H1 (cell line): ENCODE measurements at regions not wholly inside any gene's neighbourhood (a gene's known extent, or its start where the extent isn't known, plus 50 kb on each side); places are given as distances from the start of the nearest gene placed in this dataset.

ENCODE experiments used
- CTCF ChIA-PET: fragments of 300-600 bp; sonication (Branson Sonifier 250); formaldehyde crosslinking; loops from one replicate; lab custom pipeline; 2021; ENCODE audit not compliant: partially characterized antibody; lab: Charles Lee
- POLR2A ChIA-PET: fragments of 300-600 bp; sonication (Branson Sonifier 250); formaldehyde crosslinking; loops from one replicate; lab custom pipeline; 2021; ENCODE audit warnings: inconsistent platforms; ENCODE audit not compliant: partially characterized antibody; lab: Charles Lee
- DNase-seq, 2 experiments: peaks; one replicate each; pipeline versions ENCODE4 v3.0.0 to v3.0.0-alpha.2; 2010 to 2022; ENCODE audit warnings: low spot score in 2 of 2, low read depth in 1 of 2, mixed read lengths in 1 of 2
- FAIRE-seq: peaks from 2 replicates; lab custom pipeline; 2011; peaks lifted over from hg19 to GRCh38; lab: Jason Lieb, UNC
- H2AFZ ChIP-seq: 2 replicates; pipeline ENCODE4 v1.8.1; 2012; ENCODE audit warnings: low read length, inconsistent platforms
- H2AK5ac ChIP-seq: 2 replicates; pipeline ENCODE4 v1.6.1; 2013; ENCODE audit warnings: low read depth, low read length
- H2BK120ac ChIP-seq: replicated peaks from 2 replicates; pipeline ENCODE3; 2013; ENCODE audit warnings: low read depth, low read length, inconsistent platforms
- H2BK12ac ChIP-seq: 2 replicates; pipeline ENCODE4 v1.6.1; 2013; ENCODE audit warnings: low read depth, low read length
- H2BK15ac ChIP-seq: 2 replicates; pipeline ENCODE4 v1.6.1; 2013; ENCODE audit warnings: low read length
- H2BK20ac ChIP-seq: 2 replicates; pipeline ENCODE4 v1.6.1; 2013; ENCODE audit warnings: low read length
- H2BK5ac ChIP-seq: 2 replicates; pipeline ENCODE4 v1.6.1; 2013; ENCODE audit warnings: low read depth, low read length
- H3K14ac ChIP-seq: 2 replicates; pipeline ENCODE4 v1.6.1; 2013; ENCODE audit warnings: inconsistent platforms; ENCODE audit not compliant: insufficient read length
- H3K18ac ChIP-seq: 2 replicates; pipeline ENCODE4 v1.6.1; 2013; ENCODE audit warnings: low read length; ENCODE audit errors: extremely low read depth
- H3K23ac ChIP-seq: 2 replicates; pipeline ENCODE4 v1.6.1; 2013; ENCODE audit warnings: inconsistent platforms; ENCODE audit not compliant: insufficient read length
- H3K23me2 ChIP-seq: 2 replicates; pipeline ENCODE4 v1.6.1; 2013; ENCODE audit warnings: low read depth, low read length
- H3K27ac ChIP-seq: 2 replicates; pipeline ENCODE4 v1.6.1; 2011; ENCODE audit warnings: low read depth, low read length, inconsistent platforms
- H3K27me3 ChIP-seq, 4 experiments: replicated peaks in 1 of 4; 1 replicate in 1 of 4; 2 replicates in 3 of 4; pipeline versions ENCODE4 v1.6.1 to v1.8.1; 2011 to 2013; ENCODE audit warnings: low read length in 3 of 4, mild to moderate bottlenecking in 3 of 4, inconsistent platforms in 2 of 4, mixed read lengths in 2 of 4, moderate library complexity in 1 of 4; ENCODE audit not compliant: control insufficient read depth in 3 of 4, insufficient read depth in 3 of 4; ENCODE audit errors: extremely low read depth in 1 of 4
- H3K36me3 ChIP-seq, 4 experiments: 2 replicates each; pipeline versions ENCODE4 v1.6.1 to v1.8.1; 2011 to 2013; ENCODE audit warnings: mild to moderate bottlenecking in 4 of 4, low read length in 3 of 4, moderate library complexity in 2 of 4, control low read depth in 1 of 4, inconsistent platforms in 1 of 4; ENCODE audit not compliant: insufficient read depth in 4 of 4, control insufficient read depth in 2 of 4
- H3K4ac ChIP-seq: replicated peaks from 2 replicates; pipeline ENCODE3; 2013; ENCODE audit warnings: low read length, low read depth, mixed read lengths, inconsistent platforms; ENCODE audit not compliant: insufficient read length
- H3K4me1 ChIP-seq, 4 experiments: replicated peaks in 1 of 4; 1 replicate in 1 of 4; 2 replicates in 3 of 4; pipeline versions ENCODE4 v1.6.1 to v1.8.1; 2011 to 2013; ENCODE audit warnings: low read length in 3 of 4, inconsistent platforms in 2 of 4, mixed read lengths in 1 of 4; ENCODE audit not compliant: insufficient read depth in 4 of 4, control insufficient read depth in 3 of 4
- H3K4me2 ChIP-seq, 2 experiments: 2 replicates each; pipeline versions ENCODE4 v1.6.1 to v1.8.1; 2011 to 2013; ENCODE audit warnings: low read depth in 2 of 2, low read length in 2 of 2, control low read depth in 1 of 2, inconsistent platforms in 1 of 2, mild to moderate bottlenecking in 1 of 2; ENCODE audit not compliant: insufficient read depth in 1 of 2
- H3K4me3 ChIP-seq, 4 experiments: fragments of 200-600, 300-600 bp in 1 of 4; sonication (generic), shearing (Covaris generic), sonication (Bioruptor Twin) in 1 of 4; 2 replicates each; pipeline versions ENCODE4 v1.5.1 to v1.8.1; 2011 to 2016; ENCODE audit warnings: low read length in 4 of 4, low read depth in 3 of 4, control low read depth in 2 of 4, inconsistent platforms in 2 of 4, mild to moderate bottlenecking in 2 of 4, mixed read lengths in 1 of 4, moderate library complexity in 1 of 4; ENCODE audit not compliant: insufficient read depth in 2 of 4; ENCODE audit errors: extremely low read depth in 1 of 4
- H3K56ac ChIP-seq: replicated peaks from 2 replicates; pipeline ENCODE3; 2013; ENCODE audit warnings: low read depth, mild to moderate bottlenecking, mixed read lengths, low read length, inconsistent platforms; ENCODE audit not compliant: insufficient read length
- H3K79me1 ChIP-seq: 2 replicates; pipeline ENCODE4 v1.6.1; 2013; ENCODE audit warnings: low read depth, low read length, control low read depth
- H3K79me2 ChIP-seq, 2 experiments: 2 replicates each; pipeline versions ENCODE4 v1.6.1 to v1.8.1; 2012 to 2013; ENCODE audit warnings: low read length in 2 of 2, mild to moderate bottlenecking in 2 of 2, inconsistent platforms in 1 of 2; ENCODE audit not compliant: insufficient read depth in 2 of 2, control insufficient read depth in 1 of 2
- H3K9ac ChIP-seq, 4 experiments: replicated peaks in 1 of 4; 1 replicate in 1 of 4; 2 replicates in 3 of 4; pipeline versions ENCODE4 v1.6.1 to v1.8.1; 2011 to 2013; ENCODE audit warnings: low read depth in 3 of 4, low read length in 3 of 4, control low read depth in 2 of 4, mild to moderate bottlenecking in 2 of 4, moderate library complexity in 2 of 4, inconsistent platforms in 1 of 4; ENCODE audit errors: extremely low read depth in 1 of 4
- H3K9me3 ChIP-seq, 2 experiments: 2 replicates each; pipeline versions ENCODE4 v1.6.1 to v1.8.1; 2012 to 2013; ENCODE audit warnings: mild to moderate bottlenecking in 2 of 2, moderate library complexity in 2 of 2, control low read depth in 1 of 2, inconsistent platforms in 1 of 2, low read depth in 1 of 2, low read length in 1 of 2, mixed read lengths in 1 of 2; ENCODE audit not compliant: insufficient read depth in 2 of 2
- H4K20me1 ChIP-seq, 2 experiments: replicated peaks in 1 of 2; 2 replicates each; pipeline versions ENCODE3 to v1.8.1; 2011 to 2013; ENCODE audit warnings: inconsistent platforms in 2 of 2, low read length in 2 of 2, mild to moderate bottlenecking in 1 of 2; ENCODE audit not compliant: insufficient read depth in 2 of 2, control insufficient read depth in 1 of 2
- H4K5ac ChIP-seq: 2 replicates; pipeline ENCODE4 v1.6.1; 2013; ENCODE audit warnings: low read length, low read depth, mixed read lengths, inconsistent platforms; ENCODE audit not compliant: insufficient read length
- H4K8ac ChIP-seq: 2 replicates; pipeline ENCODE4 v1.8.0; 2013; ENCODE audit warnings: mild to moderate bottlenecking, moderate library complexity, low read length, inconsistent platforms; ENCODE audit not compliant: insufficient read depth; ENCODE audit errors: extremely low read depth
- H4K91ac ChIP-seq: replicated peaks from 2 replicates; pipeline ENCODE3; 2013; ENCODE audit warnings: low read length, mixed read lengths, inconsistent platforms; ENCODE audit not compliant: insufficient read length
- CHD2 ChIP-seq: IDR thresholded peaks from 2 replicates; pipeline ENCODE4 v1.6.1; 2012; ENCODE audit warnings: low read length, improper control_type of control experiment
- GTF2F1 ChIP-seq: IDR thresholded peaks from 2 replicates; pipeline ENCODE4 v1.6.1; 2012; ENCODE audit warnings: low read depth, low read length, improper control_type of control experiment, borderline replicate concordance
- MAFK ChIP-seq: IDR thresholded peaks from 2 replicates; pipeline ENCODE4 v1.6.1; 2012; ENCODE audit warnings: low read depth, mild to moderate bottlenecking, improper control_type of control experiment, low read length
- MAX ChIP-seq: IDR thresholded peaks from 2 replicates; pipeline ENCODE4 v1.6.1; 2012; ENCODE audit warnings: inconsistent platforms
- NRF1 ChIP-seq: IDR thresholded peaks from 2 replicates; pipeline ENCODE4 v1.6.1; 2011; ENCODE audit warnings: mild to moderate bottlenecking, low read depth, low read length, improper control_type of control experiment
- RAD21 ChIP-seq, 2 experiments: IDR thresholded peaks in 1 of 2; conservative IDR thresholded peaks in 1 of 2; 2 replicates each; pipeline ENCODE4 v1.6.1; 2011; ENCODE audit warnings: low read depth in 2 of 2, low read length in 2 of 2, improper control_type of control experiment in 1 of 2, inconsistent platforms in 1 of 2, mild to moderate bottlenecking in 1 of 2, moderate library complexity in 1 of 2
- RBBP5 ChIP-seq: IDR thresholded peaks from 2 replicates; pipeline ENCODE4 v1.7.1; 2012; ENCODE audit warnings: low read depth, mild to moderate bottlenecking, inconsistent platforms, low read length, moderate library complexity, borderline replicate concordance
- SAP30 ChIP-seq: fragments of 300-600 bp; sonication (generic); IDR thresholded peaks from 2 replicates; pipeline ENCODE4 v1.7.1; 2012; ENCODE audit warnings: low read length, moderate library complexity, mild to moderate bottlenecking, inconsistent platforms; ENCODE audit not compliant: insufficient read depth, insufficient replicate concordance
- SP1 ChIP-seq: IDR thresholded peaks from 2 replicates; pipeline ENCODE4 v1.6.1; 2011; ENCODE audit warnings: low read depth, low read length
- SUZ12 ChIP-seq: fragments of 200-600 bp; sonication (generic); IDR thresholded peaks from 2 replicates; pipeline ENCODE4 v1.6.1; 2012; ENCODE audit warnings: mild to moderate bottlenecking, inconsistent platforms, low read length, moderate library complexity, mixed read lengths
- TAF1 ChIP-seq: IDR thresholded peaks from 2 replicates; pipeline ENCODE4 v1.6.1; 2011; ENCODE audit warnings: mild to moderate bottlenecking, low read depth, low read length
- TAF7 ChIP-seq: optimal IDR thresholded peaks from 2 replicates; pipeline ENCODE3; 2011; ENCODE audit warnings: low read depth, mild to moderate bottlenecking, inconsistent platforms, low read length, moderate library complexity, borderline replicate concordance
- ZNF274 ChIP-seq: IDR thresholded peaks from 2 replicates; pipeline ENCODE4 v1.7.0; 2012; ENCODE audit warnings: low read length, borderline replicate concordance; ENCODE audit errors: extremely low read depth
- WGBS, 2 experiments: shearing (Covaris generic) in 1 of 2; methylation state at CpG; one replicate each; pipeline versions ENCODE4 v1.1.6 to v1.1.7; 2013 to 2015; ENCODE audit warnings: low lambda C conversion rate in 2 of 2, mixed read lengths in 2 of 2, inconsistent platforms in 1 of 2, low coverage in 1 of 2, missing lambda C conversion rate in 1 of 2; ENCODE audit not compliant: insufficient replicate concordance in 2 of 2, insufficient coverage in 1 of 2, insufficient read length in 1 of 2; ENCODE audit errors: extremely low coverage in 1 of 2, missing lambda C conversion rate in 1 of 2; 5-methylcytosine and 5-hydroxymethylcytosine counted together

- CTCF ChIA-PET = interaction anchor here (0.6 to 1.9 kb wide), 3 partner anchors 104 to 398 kb away, joined by 3 to 6 read pairs (median 4); no protein-coding TSS in a partner anchor
Observed at GRCh38 chr1:229122606-229123005, 148.3 kb upstream of the RAB4A start.

More at GRCh38 chr1:229122606-229123005, 148.3 kb upstream of the RAB4A start:
- DNase-seq = no peak
- no peak overlapping the region for H3K56ac ChIP-seq
- no peaks in the 10 kb centered on the region for H4K20me1 ChIP-seq
- POLR2A ChIA-PET = no interaction called here
- no peak overlapping the region for H2BK120ac ChIP-seq
- H3K9ac ChIP-seq = no peak overlapping the region
- no peak overlapping the region for H3K18ac ChIP-seq
- no peak overlapping the region for H4K8ac ChIP-seq
- no peak overlapping the region for H3K4me3 ChIP-seq
- no peaks in the 10 kb centered on the region for H3K9me3 ChIP-seq
- no peak overlapping the region for H3K23ac ChIP-seq
- 0 out of 2 replicates have a peak overlapping the region, but pooled peaks have one; percentile 11 for H2BK12ac ChIP-seq
- no peaks in the 10 kb centered on the region for H3K79me2 ChIP-seq
- no peaks in the 10 kb centered on the region; a peak in 1 of 7 replicates for H3K27me3 ChIP-seq
- WGBS, 2 experiments = 82% methylated on average over 6 of the region's 6 CpGs; no CpG with 5 or more reads in 1 of the 2 experiments
- H3K36me3 ChIP-seq = no peaks in the 10 kb centered on the region
- H3K14ac ChIP-seq = no peak overlapping the region
- H4K5ac ChIP-seq = no peak overlapping the region
- H4K91ac ChIP-seq = no peak overlapping the region
- no peaks in the 10 kb centered on the region for H3K4me1 ChIP-seq
- no peak for FAIRE-seq
- TF ChIP-seq SUZ12 = no peak
- TF ChIP-seq GTF2F1 = no peak
- no peak for TF ChIP-seq RAD21 (IDR thresholded peaks at IDR 0.05 in 1 of 2, conservative IDR thresholded peaks at IDR 0.05 in 1 of 2; ENCODE audit: low read depth in 2 of 2, low read length in 2 of 2)
- TF ChIP-seq MAX = no peak
- TF ChIP-seq CHD2 = no peak
- TF ChIP-seq NRF1 = no peak
- TF ChIP-seq SP1 = no peak
- no peak for TF ChIP-seq RBBP5
- no peak for TF ChIP-seq ZNF274
- TF ChIP-seq MAFK = no peak
- TF ChIP-seq TAF1 = no peak
- no peak for TF ChIP-seq SAP30
- TF ChIP-seq TAF7 = no peak
- no peaks in the 10 kb centered on the region; the same call in 1 of the 2 replicates for H3K79me1 ChIP-seq
- no peak overlapping the region for H2BK15ac ChIP-seq
- no peak overlapping the region for H3K4me2 ChIP-seq
- no peak overlapping the region for H3K4ac ChIP-seq
- no peak overlapping the region for H2BK5ac ChIP-seq
- H3K23me2 ChIP-seq = no peaks in the 10 kb centered on the region
- H3K27ac ChIP-seq = no peak overlapping the region
- 0 out of 2 replicates have a peak overlapping the region, but pooled peaks have one; percentile 70 for H2AK5ac ChIP-seq
- H2AFZ ChIP-seq = no peak overlapping the region
- H2BK20ac ChIP-seq = no peak overlapping the region
